ENCODE measurements at regions not wholly inside any gene's neighbourhood (a gene's known extent, or its start where the extent isn't known, plus 50 kb on each side); places are given as distances from the start of the nearest gene placed in this dataset.

DNA sequence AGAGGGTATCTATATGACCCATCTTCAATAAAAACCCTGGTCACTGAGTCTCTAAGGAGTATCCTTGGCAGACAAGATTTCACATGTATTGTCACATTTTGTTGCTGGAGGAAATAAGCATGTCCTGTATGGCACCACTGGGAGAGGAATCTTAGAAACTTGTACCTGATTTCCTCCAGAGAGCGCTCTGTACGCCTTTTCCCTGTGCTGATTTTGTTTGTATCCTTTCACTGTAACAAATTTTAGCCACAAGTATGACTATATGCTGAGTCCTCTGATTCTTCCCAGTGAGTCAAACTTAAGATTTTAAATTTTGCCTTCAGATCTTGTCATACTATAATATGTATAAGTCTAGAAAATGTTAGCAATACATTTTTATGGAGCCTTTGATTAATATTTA is 102.8 kb downstream of the ITIH6 start:
- TF ChIP-seq, protein P1, sequence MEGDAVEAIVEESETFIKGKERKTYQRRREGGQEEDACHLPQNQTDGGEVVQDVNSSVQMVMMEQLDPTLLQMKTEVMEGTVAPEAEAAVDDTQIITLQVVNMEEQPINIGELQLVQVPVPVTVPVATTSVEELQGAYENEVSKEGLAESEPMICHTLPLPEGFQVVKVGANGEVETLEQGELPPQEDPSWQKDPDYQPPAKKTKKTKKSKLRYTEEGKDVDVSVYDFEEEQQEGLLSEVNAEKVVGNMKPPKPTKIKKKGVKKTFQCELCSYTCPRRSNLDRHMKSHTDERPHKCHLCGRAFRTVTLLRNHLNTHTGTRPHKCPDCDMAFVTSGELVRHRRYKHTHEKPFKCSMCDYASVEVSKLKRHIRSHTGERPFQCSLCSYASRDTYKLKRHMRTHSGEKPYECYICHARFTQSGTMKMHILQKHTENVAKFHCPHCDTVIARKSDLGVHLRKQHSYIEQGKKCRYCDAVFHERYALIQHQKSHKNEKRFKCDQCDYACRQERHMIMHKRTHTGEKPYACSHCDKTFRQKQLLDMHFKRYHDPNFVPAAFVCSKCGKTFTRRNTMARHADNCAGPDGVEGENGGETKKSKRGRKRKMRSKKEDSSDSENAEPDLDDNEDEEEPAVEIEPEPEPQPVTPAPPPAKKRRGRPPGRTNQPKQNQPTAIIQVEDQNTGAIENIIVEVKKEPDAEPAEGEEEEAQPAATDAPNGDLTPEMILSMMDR (conservative IDR thresholded peaks at IDR 0.05; ENCODE audit: low read depth, low read length): peak; percentile 52
- no peak for TF ChIP-seq EZH2 (IDR thresholded peaks at IDR 0.05; ENCODE audit: low read length, unreplicated experiment)

All from PC-3 (cell line).